ENCODE measurements at regions not wholly inside any gene's neighbourhood (a gene's known extent, or its start where the extent isn't known, plus 50 kb on each side); places are given as distances from the start of the nearest gene placed in this dataset.

DNA sequence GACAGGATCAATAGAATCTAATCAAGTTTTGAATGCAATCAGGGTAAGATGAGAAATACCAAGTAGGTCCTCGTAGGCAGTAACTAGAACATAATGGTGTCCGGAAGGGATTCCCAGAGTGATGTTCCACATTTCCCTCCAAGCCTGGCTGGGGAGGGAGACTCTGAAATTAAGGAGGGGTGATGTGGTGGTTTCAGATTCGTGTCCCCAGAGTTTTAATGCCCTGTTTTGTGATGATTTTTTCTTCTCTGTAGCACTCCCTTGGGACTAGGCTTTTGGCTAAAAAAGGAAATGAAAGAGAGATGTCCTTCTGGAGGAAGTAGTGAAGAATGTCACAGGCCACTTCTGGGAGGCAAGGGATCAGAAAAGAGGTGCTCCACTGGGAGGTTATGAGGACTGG, 108.3 kb upstream of the CACNA2D3 start:
- TF ChIP-seq, protein P1, sequence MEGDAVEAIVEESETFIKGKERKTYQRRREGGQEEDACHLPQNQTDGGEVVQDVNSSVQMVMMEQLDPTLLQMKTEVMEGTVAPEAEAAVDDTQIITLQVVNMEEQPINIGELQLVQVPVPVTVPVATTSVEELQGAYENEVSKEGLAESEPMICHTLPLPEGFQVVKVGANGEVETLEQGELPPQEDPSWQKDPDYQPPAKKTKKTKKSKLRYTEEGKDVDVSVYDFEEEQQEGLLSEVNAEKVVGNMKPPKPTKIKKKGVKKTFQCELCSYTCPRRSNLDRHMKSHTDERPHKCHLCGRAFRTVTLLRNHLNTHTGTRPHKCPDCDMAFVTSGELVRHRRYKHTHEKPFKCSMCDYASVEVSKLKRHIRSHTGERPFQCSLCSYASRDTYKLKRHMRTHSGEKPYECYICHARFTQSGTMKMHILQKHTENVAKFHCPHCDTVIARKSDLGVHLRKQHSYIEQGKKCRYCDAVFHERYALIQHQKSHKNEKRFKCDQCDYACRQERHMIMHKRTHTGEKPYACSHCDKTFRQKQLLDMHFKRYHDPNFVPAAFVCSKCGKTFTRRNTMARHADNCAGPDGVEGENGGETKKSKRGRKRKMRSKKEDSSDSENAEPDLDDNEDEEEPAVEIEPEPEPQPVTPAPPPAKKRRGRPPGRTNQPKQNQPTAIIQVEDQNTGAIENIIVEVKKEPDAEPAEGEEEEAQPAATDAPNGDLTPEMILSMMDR (IDR thresholded peaks at IDR 0.05; ENCODE audit: low read length): no peak
- TF ChIP-seq EZH2 (optimal IDR thresholded peaks at IDR 0.05; ENCODE audit: low read depth, low read length): no peak

Measured in MM.1S (cell line).